ENCODE measurements at regions not wholly inside any gene's neighbourhood (a gene's known extent, or its start where the extent isn't known, plus 50 kb on each side); places are given as distances from the start of the nearest gene placed in this dataset.

DNA sequence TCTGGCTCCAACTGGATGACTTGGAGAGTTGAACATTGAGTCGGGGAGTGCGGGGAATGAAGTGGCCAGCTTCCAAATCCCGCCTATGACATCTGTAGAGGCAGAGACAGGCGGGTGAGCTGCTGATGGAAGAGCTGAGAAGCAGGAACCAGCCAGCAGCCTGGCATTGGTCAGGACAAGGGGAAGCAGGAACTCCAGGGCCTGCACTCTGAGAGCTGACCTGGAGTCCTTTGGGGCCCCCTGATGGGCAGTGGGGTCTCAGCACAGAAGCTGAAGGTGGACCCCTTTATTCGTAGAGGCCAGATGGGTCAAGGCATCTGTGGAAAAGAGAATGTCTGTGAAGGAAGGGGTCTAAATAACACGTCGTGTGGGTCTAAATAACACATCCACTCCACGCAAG is 57.0 kb downstream of the SEC61G start:
- DNase-seq (ENCODE audit: low spot score) = no peak

DNA sequence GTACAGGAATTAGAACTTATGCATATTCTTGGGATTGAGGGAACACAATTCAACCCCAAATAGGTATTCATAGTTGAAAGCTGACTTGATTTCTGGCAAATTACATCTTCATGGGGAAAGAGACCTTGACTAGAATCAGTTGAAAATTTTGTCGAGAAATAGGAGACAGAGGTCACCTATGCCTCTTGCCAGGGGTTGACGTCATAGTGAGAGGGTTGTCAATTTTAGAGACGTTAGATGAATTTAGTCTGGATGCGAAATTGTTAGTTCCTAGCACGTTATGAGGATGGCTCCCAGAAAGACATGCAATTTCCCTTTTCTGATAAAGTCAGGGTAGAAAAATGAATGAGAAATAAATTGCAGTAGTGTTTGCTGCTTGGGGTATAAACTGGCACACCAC is 59.3 kb downstream of the SEC61G start:
- DNase-seq (ENCODE audit: low spot score) = no peak

DNA sequence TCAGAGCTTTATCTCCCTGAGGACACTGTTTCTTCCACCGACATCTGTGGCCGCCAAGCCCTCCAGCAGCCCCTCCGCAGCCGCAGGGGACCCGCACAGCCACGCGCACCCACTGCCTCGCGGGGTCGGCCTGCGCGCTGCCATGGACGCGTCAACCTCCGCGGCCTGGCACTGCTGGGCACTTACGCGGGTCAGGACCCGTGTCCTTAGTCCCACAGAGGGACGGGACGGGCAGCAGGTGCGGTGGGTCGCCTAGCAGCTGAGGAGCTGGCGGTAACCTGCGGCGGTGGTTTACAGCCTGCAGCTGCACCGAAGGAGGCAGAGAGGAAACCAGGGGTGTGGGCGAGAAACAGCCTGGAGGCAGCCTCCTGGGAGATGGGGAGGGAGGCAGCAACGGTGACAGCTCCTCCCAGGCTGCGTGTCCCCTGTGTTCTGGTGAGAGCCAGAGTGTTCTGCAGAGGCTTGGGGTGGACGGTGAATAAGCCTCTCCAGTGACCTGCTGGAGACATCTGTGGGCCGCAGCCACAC is 61.3 kb downstream of the SEC61G start:
- DNase-seq (ENCODE audit: low spot score) = no peak

DNA sequence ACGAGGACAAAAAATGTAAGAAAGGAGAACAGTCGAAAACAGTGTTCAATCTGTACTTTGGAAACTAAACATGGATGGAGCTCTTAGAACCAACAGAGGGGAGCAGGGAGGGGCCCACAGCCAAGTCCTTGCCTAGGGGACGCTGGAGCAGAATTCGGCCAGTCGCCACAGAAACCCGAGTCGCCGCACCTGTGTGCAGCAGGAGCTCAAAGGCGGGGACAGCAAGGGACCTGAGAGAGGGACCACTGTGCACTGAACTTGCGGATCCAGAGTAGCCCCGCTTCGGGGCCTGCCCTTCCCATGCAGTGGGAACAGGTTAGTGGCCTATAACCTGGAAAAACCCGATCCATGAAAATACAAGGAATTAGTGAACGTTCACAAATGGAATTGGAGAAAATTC is 68.1 kb downstream of the SEC61G start:
- DNase-seq (ENCODE audit: low spot score) = no peak

DNA sequence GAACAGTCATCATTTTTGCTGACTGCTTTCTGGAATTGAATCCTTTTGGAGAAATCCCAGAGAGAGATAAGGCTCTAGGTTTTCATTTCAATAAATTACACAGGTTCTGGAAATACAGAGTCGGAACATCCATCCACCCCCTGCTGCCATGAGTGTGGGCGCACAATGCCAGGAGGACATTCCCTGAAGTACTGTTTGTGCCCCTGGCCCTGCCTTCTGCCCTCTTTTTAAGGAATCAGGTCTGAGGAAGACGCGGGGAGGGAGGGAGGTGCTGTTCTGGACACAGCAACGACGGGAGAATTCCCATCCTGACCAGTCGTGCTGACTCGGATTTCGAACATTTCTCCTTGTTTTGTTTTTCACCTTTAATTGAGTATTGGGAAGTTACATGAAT is 69.0 kb downstream of the SEC61G start:
- no peak for DNase-seq (ENCODE audit: low spot score)

DNA sequence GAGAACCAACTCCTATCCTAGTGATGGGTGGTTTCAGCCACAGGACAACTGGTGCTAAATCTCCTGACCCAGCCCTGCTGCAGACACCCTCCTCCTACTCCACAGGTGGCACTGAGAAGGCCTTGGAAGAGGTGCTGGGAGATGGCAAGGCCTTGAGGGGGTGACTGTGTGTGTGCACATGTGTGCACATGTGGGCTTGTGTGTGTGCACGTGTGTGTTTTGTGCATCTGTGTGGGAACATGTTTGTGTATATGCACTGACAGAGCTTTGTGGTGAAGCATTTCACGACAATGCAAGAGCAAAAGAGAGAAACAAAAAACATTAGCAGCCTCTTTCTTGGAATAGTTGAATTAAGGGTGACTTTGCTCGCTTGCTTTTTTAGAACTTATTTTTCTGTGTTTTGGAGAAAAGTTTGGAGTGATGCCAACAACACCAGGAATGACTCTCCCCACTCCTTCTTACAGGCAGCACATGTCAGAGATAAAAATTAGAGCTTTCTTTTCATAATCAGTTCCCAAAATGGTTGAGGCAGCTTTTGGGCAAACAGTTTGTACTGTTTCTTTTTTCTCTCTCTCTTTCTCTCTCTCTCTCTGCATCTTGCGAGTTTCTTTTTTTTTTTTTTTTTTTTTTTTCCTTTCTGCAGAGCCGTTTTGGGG is 69.5 kb downstream of the SEC61G start:
- no peak for DNase-seq (ENCODE audit: low spot score)

DNA sequence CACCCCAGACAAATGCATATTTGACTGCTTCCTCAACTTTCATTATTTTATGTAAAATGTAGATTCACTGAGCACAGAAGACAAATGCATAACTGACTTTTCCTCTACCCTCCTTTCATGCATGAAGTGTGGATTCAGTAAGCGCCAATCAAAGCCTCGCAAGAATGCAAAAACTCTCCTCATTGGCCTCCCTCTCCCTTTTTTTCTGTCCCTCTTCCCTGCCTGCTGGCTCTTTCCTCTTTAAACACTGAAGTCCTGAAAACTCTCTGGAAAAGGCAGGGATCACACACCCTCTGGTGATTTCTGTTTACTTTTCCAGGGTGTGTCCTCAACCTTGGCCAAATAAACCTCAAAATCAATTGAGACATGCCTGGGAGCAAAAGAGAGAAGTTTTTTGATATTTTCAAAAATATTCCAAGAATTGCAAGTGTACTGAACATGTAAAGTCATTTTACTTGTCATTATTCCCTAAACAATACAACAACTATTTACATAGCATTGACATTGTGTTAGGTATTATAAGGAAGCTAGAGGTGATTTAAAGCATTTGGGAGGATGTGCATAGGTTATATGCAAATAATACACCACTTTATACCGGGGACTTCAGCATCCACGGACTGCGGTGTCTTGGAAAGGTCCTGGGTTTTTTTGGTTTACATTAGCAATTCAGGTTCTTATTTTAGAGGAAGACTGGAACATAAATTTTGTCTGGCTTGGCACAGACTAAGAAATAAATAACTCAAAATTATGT is 71.4 kb downstream of the SEC61G start:
- no peak for DNase-seq (ENCODE audit: low spot score)

DNA sequence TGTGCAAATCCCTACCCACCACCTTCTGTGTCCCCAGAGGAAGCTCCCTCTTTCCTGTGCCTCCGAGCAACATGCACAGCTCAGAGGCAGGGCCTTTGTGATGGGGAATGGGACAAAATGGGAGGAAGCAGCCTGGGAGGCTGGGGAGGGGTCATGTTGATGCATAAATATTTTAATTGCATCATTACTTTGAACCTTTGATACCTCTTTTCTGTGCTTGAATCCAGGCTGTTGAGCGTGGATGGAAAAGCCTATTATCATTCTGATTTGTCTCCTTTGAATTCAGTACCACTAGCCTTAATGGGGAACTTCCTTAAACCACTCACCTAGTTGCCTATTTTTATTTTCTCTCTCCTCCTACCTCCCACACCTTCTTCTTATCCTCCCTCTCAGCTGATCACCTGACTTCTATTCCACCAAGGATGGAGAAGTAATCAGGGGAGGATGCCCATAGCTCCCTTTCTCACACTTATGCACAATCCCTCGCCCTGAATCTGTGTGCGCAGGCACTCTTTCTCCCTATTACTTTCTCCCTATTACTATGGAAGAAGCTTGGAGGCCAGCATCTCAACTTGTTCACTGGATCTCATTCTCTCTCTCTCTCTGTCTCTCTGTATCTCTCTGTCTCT is 78.5 kb downstream of the SEC61G start:
- no peak for DNase-seq (ENCODE audit: low spot score)

DNA sequence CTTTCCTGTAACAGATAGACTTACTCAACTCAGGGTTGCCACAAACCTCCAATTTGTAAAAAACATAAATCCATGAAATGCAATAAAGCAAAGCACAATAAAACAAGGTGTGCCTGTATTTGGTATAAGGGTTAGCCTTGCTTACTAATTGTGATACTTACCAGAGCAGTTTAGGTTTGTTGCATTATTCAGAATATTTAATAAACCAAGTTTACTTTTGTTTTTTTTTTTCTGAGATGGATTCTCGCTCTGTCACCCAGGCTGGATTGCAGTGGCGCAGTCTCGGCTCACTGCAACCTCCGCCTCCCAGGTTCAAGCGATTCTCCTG is 79.6 kb downstream of the SEC61G start:
- no peak for DNase-seq (ENCODE audit: low spot score)

DNA sequence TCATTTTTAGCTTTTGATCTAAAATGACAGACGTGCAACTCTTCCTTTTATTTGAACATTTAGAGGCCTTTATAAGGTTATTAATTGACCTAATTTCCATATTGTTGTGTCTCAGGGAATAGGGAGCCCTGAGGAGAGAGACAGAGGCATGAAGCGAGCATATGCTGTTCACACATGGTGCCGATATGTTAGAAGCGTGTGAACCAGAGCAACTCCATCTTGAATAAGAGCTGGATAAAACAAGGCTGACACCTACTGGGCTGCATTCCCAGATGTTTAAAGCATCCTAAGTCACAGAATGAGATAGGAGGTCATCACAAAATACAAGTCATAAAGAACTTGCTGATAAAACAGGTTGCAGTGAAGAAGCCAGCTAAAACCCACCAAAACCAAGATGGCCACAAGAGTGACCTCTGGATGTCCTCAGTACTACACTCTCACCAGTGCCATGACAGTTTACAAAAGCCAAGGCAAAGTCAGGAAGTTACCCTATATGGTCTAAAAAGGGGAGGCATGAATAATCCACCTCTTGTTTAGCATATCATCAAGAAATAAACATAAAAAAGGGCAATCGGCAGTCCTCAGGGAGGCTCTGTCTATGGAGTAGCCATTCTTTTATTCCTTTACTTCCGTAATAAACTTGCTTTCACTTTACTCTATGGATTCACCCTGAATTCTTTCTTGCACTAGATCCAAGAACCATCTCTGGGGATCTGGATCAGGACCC is 80.1 kb downstream of the SEC61G start:
- DNase-seq (ENCODE audit: low spot score) = no peak

DNA sequence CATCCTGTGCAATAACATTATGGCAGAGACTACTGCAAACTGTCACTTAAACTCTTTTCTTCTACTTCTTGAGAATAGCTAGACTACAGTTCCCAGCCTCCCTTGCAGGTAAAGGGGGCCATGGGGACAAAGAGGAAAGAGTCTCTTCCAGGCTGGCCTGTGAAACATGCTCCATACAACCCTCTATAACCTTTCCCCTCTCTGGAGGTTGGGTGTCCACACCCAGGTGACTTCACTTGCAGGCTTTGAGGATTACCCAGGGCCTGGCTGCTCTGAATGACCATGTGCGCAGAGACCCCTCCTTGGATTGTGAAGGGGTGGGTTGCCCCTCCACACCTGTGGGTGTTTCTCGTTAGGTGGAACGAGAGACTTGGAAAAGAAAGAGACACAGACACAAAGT is 84.1 kb downstream of the SEC61G start:
- DNase-seq (ENCODE audit: low spot score) = no peak

DNA sequence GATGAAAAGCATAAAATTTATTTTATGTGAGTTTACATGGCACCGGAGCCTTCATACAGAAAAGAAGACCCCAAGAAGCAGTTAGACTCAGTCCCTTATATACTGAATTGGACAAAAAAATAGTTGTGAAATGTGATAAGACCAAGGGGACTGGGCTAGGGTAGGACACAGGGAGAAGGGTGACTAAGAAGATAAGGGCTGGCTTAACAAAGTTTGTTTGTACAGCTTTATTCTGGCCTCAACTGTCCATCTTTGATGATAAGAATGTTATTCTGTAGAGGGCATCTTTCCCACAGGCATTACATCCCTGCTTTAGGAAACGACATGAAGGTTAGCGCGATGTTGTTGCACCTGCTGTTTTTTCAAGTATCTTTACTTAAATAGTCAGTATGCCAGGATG is 86.5 kb downstream of the SEC61G start:
- DNase-seq (ENCODE audit: low spot score) = no peak

DNA sequence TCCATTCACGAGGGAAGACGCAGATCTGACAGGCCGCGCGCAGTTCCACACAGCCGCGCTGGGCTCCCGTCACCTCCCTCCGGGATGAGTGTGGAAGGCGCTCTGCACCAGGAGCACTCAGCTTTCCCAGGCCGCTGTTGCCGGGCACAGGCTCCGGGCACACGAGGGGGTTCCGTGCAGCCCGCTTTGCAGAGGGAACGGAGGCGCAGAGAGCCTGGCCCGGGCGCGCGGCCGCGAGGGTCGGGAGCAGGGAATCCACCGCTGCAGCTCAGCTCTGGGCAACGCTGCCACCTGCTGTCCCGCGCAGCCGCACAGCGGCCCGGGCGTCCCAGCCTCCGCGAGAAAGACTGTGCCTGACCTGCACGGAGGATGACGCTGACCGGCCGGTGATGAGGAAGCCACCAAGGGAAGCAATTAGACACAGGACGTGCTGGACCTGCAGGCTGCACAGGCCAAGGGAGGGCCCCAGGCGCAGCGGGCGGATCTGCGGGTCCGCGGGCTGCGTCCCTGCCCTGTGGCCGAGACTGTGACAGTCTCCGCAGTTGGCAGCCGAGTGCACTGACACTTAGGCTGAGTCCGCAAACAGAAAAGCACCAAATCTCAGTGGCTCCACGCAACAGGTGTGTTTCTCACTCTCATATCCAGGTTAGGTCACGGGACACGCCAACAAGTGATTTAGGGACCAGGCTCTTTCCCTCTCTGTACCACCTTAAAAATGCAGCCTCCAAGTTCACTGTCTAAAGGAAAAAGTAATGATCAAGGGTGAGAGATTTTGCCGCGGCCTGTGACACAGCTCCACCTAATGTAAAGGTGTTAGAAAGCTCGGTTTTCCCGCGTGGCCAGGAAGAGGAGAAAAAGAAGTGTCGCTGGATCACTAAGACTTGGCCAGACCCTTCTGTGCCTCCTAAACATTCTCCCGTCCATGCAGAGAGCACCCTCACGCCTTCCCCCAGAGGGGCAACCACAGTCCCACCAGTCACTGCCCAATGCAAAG is 94.5 kb downstream of the SEC61G start:
- DNase-seq (ENCODE audit: low spot score) = peak; percentile 94

DNA sequence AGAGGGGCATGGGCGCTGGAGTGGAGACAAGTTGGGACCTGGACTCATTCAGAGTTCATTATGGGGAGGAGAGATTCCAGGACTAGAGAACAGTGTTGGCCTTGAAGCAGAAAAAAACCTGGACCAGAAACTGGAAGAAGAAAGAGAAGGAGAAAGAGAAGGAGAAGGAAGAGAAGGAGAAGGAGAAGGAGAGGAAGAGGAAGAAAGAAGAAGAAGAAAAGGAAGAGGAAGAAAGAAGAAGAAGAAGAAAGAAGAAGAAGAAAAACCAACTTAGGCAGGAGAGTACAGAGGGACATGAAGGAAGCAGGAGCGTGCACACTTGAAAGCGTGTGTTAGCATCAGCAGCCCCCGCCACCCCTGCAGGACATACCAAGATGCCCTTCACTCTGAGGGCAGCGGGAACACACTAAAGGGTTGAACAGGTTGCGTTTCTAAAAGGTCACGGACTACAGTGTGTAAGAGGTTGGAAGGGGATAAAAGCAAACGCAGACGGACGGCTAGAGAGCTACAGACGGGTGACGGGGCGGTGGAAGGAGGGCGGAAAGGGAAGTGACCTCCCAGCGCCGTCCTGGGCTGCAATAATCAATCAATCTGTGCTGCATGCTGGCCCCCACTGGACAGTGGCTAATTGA is 95.3 kb downstream of the SEC61G start:
- no peak for DNase-seq (ENCODE audit: low spot score)

DNA sequence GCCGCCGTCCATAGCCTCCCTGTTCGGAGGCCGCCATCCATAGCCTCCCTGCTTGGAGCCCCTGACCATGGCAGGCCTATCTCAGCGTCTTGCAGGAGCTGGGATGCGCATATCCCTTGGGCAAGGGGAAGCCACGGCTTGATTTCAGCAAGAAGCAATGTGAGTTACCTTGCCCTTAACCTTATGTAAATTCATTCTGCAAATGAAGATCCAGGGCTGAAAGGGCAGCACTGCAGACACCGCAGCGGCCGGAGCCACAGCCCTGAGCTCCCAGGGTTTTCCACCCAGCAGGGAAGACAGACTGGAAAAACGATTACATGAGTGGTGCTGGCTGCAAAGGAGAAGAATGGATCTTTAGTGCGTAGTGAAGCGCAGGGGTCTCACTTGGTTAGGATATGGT is 95.8 kb downstream of the SEC61G start:
- no peak for DNase-seq (ENCODE audit: low spot score)

DNA sequence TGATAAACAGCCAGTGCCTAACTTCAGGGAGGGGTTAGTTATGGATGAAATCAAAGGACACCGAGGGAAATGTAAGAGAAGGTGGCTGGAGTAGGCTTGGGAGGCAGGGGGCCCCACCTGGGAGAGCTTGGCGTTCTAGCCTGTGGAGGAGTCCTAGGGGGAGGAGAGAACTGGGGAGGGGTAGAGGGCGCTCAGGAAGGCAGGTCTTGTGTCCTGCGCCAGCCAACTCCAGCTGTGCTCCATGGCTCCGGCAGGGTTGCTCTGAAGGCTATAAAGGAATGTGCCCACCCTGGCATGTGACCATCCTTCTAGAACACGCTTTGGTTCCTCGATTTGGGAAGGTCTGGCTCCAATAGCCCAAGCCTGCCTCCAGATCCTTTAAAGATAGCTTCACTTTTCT is 96.3 kb downstream of the SEC61G start:
- no peak for DNase-seq (ENCODE audit: low spot score)

DNA sequence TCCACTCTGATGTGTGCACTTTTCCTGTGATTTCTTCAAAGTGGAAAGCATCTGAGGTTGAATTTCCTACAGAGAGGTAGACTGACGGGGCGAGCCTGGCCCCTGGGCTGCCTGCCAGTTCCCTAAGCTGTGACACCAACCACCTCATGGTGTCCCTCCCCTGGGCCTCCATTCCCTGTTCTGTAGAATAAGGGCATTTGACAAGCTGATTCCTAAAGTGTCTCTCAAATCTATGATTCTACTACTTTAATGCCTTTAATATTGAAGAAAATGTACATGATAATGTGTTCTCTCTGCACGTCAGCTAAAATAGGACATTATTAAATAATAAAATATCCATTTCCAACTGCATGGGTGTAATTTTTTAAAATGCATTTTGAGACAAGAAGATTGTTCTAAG is 105.1 kb downstream of the SEC61G start:
- DNase-seq (ENCODE audit: low spot score) = no peak

DNA sequence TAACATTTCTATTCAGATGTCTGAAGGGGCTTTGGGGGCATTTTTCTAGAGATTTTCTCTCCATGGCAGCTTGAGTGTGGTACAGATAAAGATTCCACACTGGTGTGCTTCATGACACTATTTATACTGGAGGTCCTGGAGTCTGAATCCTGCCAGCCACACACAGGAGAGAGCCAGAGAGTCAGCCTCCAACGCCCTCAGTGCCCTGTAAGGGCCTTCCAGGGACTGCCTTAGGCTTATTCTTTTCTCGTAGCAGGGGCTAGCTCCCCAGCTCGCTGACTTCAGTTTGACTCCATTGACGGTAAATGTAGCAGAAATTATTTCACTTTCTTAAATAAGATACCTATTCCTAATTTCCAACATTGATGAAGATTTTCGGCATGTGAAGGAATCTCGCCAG is 100.9 kb downstream of the VSTM2A start:
- no peak for DNase-seq (ENCODE audit: low spot score)

DNA sequence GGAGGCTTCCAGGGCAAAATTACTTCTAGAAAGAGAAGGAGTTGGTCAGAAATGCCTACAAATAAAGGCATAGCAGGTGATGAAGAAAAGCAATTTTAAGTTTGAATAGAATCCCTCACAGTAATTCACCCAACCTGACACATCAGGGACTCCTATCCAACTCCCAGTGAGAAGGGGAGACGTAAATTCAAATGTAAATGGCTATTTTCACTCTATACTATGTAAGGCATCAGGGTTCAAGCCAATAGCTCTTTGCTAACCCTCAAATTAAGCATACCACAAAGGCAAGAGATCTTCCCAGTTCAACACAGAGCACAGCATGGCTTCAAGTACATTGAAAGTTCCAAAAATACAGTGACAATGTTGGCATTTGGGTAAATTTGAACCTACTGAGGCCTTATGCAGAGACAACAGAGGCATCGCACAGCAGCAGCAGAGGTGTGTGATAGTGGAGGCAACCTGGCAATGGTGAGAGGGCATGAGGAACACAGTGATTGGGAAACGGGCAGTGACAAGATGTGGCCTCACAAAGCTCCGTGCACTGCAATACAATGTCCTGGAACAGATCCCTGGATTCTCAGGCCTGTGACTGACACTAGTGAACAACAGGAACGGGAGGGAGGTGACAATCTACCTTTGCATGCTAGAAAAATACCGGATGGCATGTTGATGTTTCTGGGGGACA is 95.7 kb downstream of the VSTM2A start:
- no peak for DNase-seq (ENCODE audit: low spot score)

DNA sequence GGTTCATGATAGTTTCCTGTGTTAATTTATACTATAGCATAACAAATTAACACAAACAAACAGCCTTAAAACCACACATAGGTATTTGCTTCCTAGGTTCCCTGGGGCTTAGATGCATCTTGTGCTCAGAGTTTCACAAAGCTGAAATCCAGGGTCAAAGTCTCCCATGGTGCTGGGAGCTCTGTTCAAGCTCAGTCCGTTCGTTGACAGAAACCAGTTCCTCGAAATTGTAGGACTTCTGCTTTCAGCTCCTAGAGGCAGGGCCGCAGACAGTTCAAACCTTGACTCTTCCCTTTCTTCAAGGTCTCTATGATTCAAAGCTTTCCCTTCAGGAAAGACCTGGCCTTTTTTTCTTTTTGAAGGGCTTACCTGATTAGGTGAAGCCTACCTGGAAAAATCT is 90.5 kb downstream of the VSTM2A start:
- no peak for DNase-seq (ENCODE audit: low spot score)

DNA sequence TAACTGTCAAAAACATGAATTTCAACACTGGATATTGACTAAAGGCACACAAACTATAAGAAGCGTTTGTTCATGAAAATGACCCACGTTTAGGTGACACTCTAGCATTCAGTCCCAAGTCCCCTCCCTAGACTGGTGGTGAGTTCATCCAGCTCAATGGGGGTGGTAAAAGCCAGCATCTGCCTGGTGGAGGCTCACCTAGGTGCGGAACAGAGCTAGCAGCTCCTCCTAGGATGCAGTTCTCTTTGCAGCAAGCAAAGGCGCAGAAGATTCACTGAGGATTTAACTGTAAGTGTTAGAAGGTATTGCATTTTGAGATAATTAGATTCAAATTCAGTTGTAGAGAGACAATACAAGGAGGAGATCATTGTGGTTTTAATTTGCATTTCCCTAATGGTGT is 87.6 kb downstream of the VSTM2A start:
- DNase-seq (ENCODE audit: low spot score) = no peak

Data from D341Med (cell line).